DOHH2 (cell line): ENCODE measurements at regions not wholly inside any gene's neighbourhood (a gene's known extent, or its start where the extent isn't known, plus 50 kb on each side); places are given as distances from the start of the nearest gene placed in this dataset.

Experiments used
- EZH2phosphoT487 ChIP-seq: fragments of 200-600 bp; sonication (generic); IDR thresholded peaks from 2 replicates; pipeline ENCODE4 v1.6.1; 2017; ENCODE audit warnings: borderline replicate concordance, mild to moderate bottlenecking, antibody characterized with exemption, low read length, moderate library complexity, mixed read lengths
- TF ChIP-seq, protein P1 (sequence below): fragments of 200-600 bp; sonication (generic); IDR thresholded peaks from one replicate; pipeline ENCODE4 v1.5.1; 2014; ENCODE audit warnings: antibody characterized with exemption, mild to moderate bottlenecking, low read depth, low read length; ENCODE audit not compliant: poor library complexity, severe bottlenecking

- TF ChIP-seq, protein P1, sequence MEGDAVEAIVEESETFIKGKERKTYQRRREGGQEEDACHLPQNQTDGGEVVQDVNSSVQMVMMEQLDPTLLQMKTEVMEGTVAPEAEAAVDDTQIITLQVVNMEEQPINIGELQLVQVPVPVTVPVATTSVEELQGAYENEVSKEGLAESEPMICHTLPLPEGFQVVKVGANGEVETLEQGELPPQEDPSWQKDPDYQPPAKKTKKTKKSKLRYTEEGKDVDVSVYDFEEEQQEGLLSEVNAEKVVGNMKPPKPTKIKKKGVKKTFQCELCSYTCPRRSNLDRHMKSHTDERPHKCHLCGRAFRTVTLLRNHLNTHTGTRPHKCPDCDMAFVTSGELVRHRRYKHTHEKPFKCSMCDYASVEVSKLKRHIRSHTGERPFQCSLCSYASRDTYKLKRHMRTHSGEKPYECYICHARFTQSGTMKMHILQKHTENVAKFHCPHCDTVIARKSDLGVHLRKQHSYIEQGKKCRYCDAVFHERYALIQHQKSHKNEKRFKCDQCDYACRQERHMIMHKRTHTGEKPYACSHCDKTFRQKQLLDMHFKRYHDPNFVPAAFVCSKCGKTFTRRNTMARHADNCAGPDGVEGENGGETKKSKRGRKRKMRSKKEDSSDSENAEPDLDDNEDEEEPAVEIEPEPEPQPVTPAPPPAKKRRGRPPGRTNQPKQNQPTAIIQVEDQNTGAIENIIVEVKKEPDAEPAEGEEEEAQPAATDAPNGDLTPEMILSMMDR = no peak
- TF ChIP-seq EZH2phosphoT487 = no peak
Observed at GRCh38 chr4:115844180-115844579, 730.8 kb upstream of the NDST4 start.
